Sigmoid colon (tissue), 6 donors: ENCODE measurements at regions not wholly inside any gene's neighbourhood (a gene's known extent, or its start where the extent isn't known, plus 50 kb on each side); places are given as distances from the start of the nearest gene placed in this dataset.

ENCODE experiments used
- DNase-seq: peaks from one replicate; pipeline ENCODE4 v3.0.0-alpha.2; 2019
- H3K27ac ChIP-seq, 4 donors: fragments of 200-600 bp; sonication (generic); one replicate each; pipeline ENCODE4 v1.5.1; 2016 to 2019; ENCODE audit warnings: mild to moderate bottlenecking in 1 of 4
- H3K27me3 ChIP-seq, 3 donors: fragments of 200-600 bp; sonication (generic); one replicate each; pipeline ENCODE4 v1.5.1; 2019; ENCODE audit warnings: mild to moderate bottlenecking in 1 of 3
- H3K36me3 ChIP-seq, 4 donors: fragments of 200-600 bp; sonication (generic); one replicate each; pipeline ENCODE4 v1.5.1; 2016 to 2019
- H3K4me1 ChIP-seq, 4 donors: fragments of 200-600 bp; sonication (generic); one replicate each; pipeline ENCODE4 v1.5.1; 2017 to 2019
- H3K4me3 ChIP-seq, 4 donors: fragments of 200-600 bp; sonication (generic); one replicate each; pipeline ENCODE4 v1.5.1; 2017 to 2019; ENCODE audit warnings: mild to moderate bottlenecking in 2 of 4, moderate library complexity in 1 of 4
- H3K9me3 ChIP-seq, 4 donors: fragments of 200-600 bp in 3 of 4; sonication (generic) in 3 of 4; one replicate each; pipeline versions ENCODE4 v1.5.1 to v1.6.1; 2013 to 2019
- EP300 ChIP-seq, 4 donors: sonication (generic); formaldehyde crosslinking; IDR thresholded peaks; one replicate each; pipeline ENCODE4 v1.6.1; 2017; ENCODE audit warnings: antibody characterized with exemption in 4 of 4
- POLR2A ChIP-seq, 2 donors: fragments of 450-650 bp; IDR thresholded peaks; one replicate each; pipeline ENCODE4 v1.6.1; 2016; ENCODE audit warnings: antibody characterized with exemption in 2 of 2, mild to moderate bottlenecking in 2 of 2, moderate library complexity in 2 of 2
- POLR2AphosphoS5 ChIP-seq, 4 donors: sonication (generic); formaldehyde crosslinking; IDR thresholded peaks; one replicate each; pipeline ENCODE4 v1.6.1; 2017; ENCODE audit warnings: antibody characterized with exemption in 4 of 4
- whole genome bisulfite sequencing, 2 donors: extraction: QIAGEN DNeasy Blood & Tissue Kit; methylation state at CpG; one replicate each; pipeline ENCODE4 v1.1.7; 2013; 5-methylcytosine and 5-hydroxymethylcytosine counted together
- intact Hi-C: fragments of 100-400 bp; cut with DNase I; formaldehyde crosslinking; loops from one replicate; pipeline ENCODE4 v1.15.1; 2023
- TF ChIP-seq, protein P1 (sequence below), 4 experiments: fragments of 450-650 bp in 3 of 4; fragments of 200-600 bp in 1 of 4; IDR thresholded peaks; one replicate each; pipeline ENCODE4 v1.5.1; 2016 to 2019; ENCODE audit warnings: antibody characterized with exemption in 4 of 4, mild to moderate bottlenecking in 3 of 4, moderate library complexity in 2 of 4
- donor health status: healthy with polysubstance abuse.
- donor health status: healthy.

DNA sequence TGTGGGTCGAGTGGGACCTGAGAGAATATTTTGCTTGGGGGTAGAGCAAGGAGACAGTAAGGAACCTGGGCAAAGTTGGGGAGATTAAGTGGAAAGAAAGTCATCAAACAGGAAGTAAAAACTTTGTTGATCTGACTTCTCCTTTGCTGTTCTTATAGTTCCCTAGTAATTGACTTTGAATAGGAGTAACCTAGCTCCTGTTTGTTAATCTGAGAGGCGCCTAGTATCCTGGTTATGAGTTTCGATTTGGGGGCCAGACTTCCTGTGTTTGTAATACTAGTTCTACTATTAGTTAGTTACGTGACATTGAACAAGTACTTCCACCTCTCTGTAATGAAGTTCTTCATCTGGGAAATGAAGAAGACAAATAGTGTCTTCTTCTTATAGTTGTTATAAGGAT lies 99.1 kb downstream of the ZNF365 start:
- no peak overlapping the region for H3K4me3 ChIP-seq
- TF ChIP-seq, protein P1, sequence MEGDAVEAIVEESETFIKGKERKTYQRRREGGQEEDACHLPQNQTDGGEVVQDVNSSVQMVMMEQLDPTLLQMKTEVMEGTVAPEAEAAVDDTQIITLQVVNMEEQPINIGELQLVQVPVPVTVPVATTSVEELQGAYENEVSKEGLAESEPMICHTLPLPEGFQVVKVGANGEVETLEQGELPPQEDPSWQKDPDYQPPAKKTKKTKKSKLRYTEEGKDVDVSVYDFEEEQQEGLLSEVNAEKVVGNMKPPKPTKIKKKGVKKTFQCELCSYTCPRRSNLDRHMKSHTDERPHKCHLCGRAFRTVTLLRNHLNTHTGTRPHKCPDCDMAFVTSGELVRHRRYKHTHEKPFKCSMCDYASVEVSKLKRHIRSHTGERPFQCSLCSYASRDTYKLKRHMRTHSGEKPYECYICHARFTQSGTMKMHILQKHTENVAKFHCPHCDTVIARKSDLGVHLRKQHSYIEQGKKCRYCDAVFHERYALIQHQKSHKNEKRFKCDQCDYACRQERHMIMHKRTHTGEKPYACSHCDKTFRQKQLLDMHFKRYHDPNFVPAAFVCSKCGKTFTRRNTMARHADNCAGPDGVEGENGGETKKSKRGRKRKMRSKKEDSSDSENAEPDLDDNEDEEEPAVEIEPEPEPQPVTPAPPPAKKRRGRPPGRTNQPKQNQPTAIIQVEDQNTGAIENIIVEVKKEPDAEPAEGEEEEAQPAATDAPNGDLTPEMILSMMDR (IDR thresholded peaks at IDR 0.05) = no peak
- TF ChIP-seq POLR2A (IDR thresholded peaks at IDR 0.05) (no peak), POLR2AphosphoS5 (IDR thresholded peaks at IDR 0.05) (no peak), EP300 (IDR thresholded peaks at IDR 0.05) (no peak)
- intact Hi-C loops = no loop called here
- DNase-seq = no peak
- H3K4me1 ChIP-seq = no peaks in the 10 kb centered on the region
- no peaks in the 10 kb centered on the region for H3K27me3 ChIP-seq
- no peaks in the 10 kb centered on the region for H3K9me3 ChIP-seq
- H3K27ac ChIP-seq = no peak overlapping the region
- no peaks in the 10 kb centered on the region for H3K36me3 ChIP-seq
- WGBS, 2 donors = 77 to 79% methylated on average over 4 of the region's 4 CpGs

DNA sequence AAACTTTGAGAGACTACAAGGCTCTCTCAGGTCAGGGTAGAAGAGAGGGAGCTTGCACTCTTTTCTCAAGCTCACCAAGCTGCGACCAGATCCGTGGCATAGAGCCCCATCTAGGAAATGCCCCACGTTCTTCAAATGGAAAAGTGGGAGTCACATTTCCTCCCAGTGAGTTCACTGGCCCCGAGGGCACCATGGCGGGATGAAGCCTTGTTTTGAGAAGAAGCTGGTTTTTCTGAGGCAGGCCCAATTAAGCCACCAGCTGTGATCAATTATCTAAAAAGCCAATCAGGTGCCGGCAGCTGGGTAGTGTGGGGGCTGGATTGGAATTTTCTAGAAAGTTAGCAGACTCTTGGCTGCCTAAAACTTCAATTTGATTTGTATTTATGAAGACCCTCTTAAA lies 101.4 kb downstream of the ZNF365 start:
- Histone ChIP-seq H3K36me3 (no peaks in the 10 kb centered on the region), H3K27ac (no peak overlapping the region), H3K4me1 (no peaks in the 10 kb centered on the region), H3K4me3 (no peak overlapping the region), H3K27me3 (no peaks in the 10 kb centered on the region), H3K9me3 (no peaks in the 10 kb centered on the region)
- DNase-seq = no peak
- WGBS, 2 donors = 83 to 85% methylated on average over 6 of the region's 6 CpGs
- TF ChIP-seq POLR2AphosphoS5 (IDR thresholded peaks at IDR 0.05) (no peak), EP300 (IDR thresholded peaks at IDR 0.05) (no peak), POLR2A (IDR thresholded peaks at IDR 0.05) (no peak)
- intact Hi-C loops = no loop called here

DNA sequence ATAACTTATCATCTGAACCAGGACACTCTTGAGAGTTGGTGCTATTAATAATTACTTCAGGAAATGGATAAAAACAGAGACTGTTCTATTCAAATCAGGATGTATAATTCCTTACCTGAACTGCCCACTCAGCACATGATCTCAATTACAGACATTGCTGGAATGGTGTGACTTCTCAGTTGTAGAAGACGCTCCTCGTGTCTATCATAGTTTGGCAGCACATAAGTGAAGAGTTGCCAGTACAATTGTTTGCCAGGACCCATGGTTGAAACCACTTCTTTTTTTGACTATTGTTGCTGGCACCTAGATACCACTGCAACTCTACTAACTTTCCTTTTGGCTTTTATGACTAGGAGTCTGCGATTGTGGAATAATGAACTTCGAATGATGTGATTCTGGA lies 105.4 kb downstream of the ZNF365 start:
- intact Hi-C loops = no loop called here
- TF ChIP-seq, protein P1 (IDR thresholded peaks at IDR 0.05) = no peak
- TF ChIP-seq POLR2A (IDR thresholded peaks at IDR 0.05) (no peak), EP300 (IDR thresholded peaks at IDR 0.05) (no peak), POLR2AphosphoS5 (IDR thresholded peaks at IDR 0.05) (no peak)
- no peaks in the 10 kb centered on the region for H3K27me3 ChIP-seq
- no peak overlapping the region for H3K4me3 ChIP-seq
- DNase-seq = no peak
- no peaks in the 10 kb centered on the region for H3K36me3 ChIP-seq
- WGBS, 2 donors = 92 to 94% methylated on average over 4 of the region's 4 CpGs
- no peak overlapping the region for H3K27ac ChIP-seq
- no peaks in the 10 kb centered on the region for H3K9me3 ChIP-seq
- H3K4me1 ChIP-seq = no peaks in the 10 kb centered on the region

DNA sequence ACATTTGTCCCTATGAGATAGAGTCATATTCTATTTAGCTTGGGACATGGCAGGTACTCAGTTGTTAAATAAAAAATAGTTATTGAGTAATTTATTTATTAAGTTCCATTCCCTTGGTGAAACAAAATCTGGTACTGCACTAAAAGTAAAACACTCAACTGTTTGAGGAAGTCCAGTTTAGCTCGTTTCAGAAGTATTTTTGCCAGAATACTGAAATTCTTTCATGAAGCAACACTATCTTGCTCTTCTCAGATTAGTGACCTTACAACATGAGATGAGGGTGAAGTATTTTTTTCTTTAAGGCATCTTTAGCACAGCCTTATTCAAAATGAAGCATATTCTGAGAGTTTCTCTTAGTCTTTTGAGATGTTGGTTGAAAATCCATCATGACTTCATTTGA lies 106.0 kb downstream of the ZNF365 start:
- Histone ChIP-seq H3K27me3 (no peaks in the 10 kb centered on the region), H3K9me3 (no peaks in the 10 kb centered on the region), H3K4me1 (no peaks in the 10 kb centered on the region), H3K4me3 (no peak overlapping the region), H3K36me3 (no peaks in the 10 kb centered on the region), H3K27ac (no peak overlapping the region)
- no peak for DNase-seq
- 10 to 22% methylated on average over 1 of the region's 1 CpG for WGBS, 2 donors
- TF ChIP-seq, protein P1 (IDR thresholded peaks at IDR 0.05) = no peak
- TF ChIP-seq EP300 (IDR thresholded peaks at IDR 0.05) = no peak
- TF ChIP-seq POLR2AphosphoS5 (IDR thresholded peaks at IDR 0.05) = no peak
- no peak for TF ChIP-seq POLR2A (IDR thresholded peaks at IDR 0.05)
- intact Hi-C loops = no loop called here

DNA sequence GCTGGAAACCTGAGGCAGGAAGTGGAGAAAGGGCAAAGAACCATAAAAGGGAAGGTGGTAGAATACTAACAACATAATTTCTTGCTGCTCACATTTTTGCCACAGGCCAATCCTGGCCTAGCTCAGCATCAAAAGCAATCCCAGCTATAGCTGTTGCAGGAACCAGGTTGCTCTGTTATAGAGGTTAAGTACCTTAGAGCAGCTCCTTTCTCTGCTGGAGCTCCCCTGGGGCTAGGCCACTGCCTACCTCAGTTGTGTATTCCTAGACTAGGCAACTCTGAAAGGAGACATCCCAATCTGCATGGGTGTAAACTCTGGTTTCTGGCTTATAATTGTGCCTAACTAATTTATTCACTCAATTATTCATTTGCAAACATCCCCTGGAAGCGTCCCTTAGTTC lies 108.4 kb downstream of the ZNF365 start:
- intact Hi-C loops = no loop called here
- no peaks in the 10 kb centered on the region for H3K36me3 ChIP-seq

More for the DNA sequence above, 108.4 kb downstream of the ZNF365 start:
- no peak for TF ChIP-seq POLR2A (IDR thresholded peaks at IDR 0.05)
- TF ChIP-seq EP300 (IDR thresholded peaks at IDR 0.05) = no peak
- TF ChIP-seq POLR2AphosphoS5 (IDR thresholded peaks at IDR 0.05) = no peak
- TF ChIP-seq, protein P1 (IDR thresholded peaks at IDR 0.05) = no peak
- Histone ChIP-seq H3K9me3 (no peaks in the 10 kb centered on the region), H3K27ac (no peak overlapping the region), H3K4me3 (no peak overlapping the region), H3K4me1 (no peaks in the 10 kb centered on the region), H3K27me3 (no peaks in the 10 kb centered on the region)
- 68 to 80% methylated on average over 1 of the region's 1 CpG for WGBS, 2 donors
- no peak for DNase-seq
